Effector memory CD4-positive, alpha-beta T cell (primary cell): ENCODE measurements at regions not wholly inside any gene's neighbourhood (a gene's known extent, or its start where the extent isn't known, plus 50 kb on each side); places are given as distances from the start of the nearest gene placed in this dataset.

Experiments used
- DNase-seq, 3 donors: peaks; one replicate each; pipeline ENCODE4 v3.0.0-alpha.2; 2020
- H3K27ac ChIP-seq: 2 replicates; pipeline ENCODE4 v1.7.0; 2013; ENCODE audit warnings: mild to moderate bottlenecking, low read length, moderate library complexity; ENCODE audit not compliant: insufficient read depth, poor library complexity, severe bottlenecking
- H3K27me3 ChIP-seq: replicated peaks from 2 replicates; pipeline ENCODE4 v1.7.0; 2013; ENCODE audit warnings: mild to moderate bottlenecking, low read length; ENCODE audit not compliant: insufficient read depth, control insufficient read depth, poor library complexity, severe bottlenecking
- H3K36me3 ChIP-seq: 2 replicates; pipeline ENCODE4 v1.7.0; 2013; ENCODE audit warnings: mild to moderate bottlenecking, low read length, moderate library complexity; ENCODE audit not compliant: control insufficient read depth, insufficient read depth
- H3K4me1 ChIP-seq: 2 replicates; pipeline ENCODE4 v1.7.0; 2013; ENCODE audit warnings: low read length, mild to moderate bottlenecking; ENCODE audit not compliant: control insufficient read depth, insufficient read depth, poor library complexity, severe bottlenecking
- H3K4me3 ChIP-seq: 2 replicates; pipeline ENCODE4 v1.7.0; 2013; ENCODE audit warnings: low read length, low read depth, mild to moderate bottlenecking; ENCODE audit not compliant: insufficient read depth, poor library complexity, severe bottlenecking
- H3K9me3 ChIP-seq: 2 replicates; pipeline ENCODE4 v1.7.0; 2013; ENCODE audit warnings: mild to moderate bottlenecking, low read length, moderate library complexity; ENCODE audit not compliant: control insufficient read depth

GRCh38 chr9:135224921-135225541, 137.6 kb downstream of the OLFM1 start:
- DNase-seq, result no peak

DNA sequence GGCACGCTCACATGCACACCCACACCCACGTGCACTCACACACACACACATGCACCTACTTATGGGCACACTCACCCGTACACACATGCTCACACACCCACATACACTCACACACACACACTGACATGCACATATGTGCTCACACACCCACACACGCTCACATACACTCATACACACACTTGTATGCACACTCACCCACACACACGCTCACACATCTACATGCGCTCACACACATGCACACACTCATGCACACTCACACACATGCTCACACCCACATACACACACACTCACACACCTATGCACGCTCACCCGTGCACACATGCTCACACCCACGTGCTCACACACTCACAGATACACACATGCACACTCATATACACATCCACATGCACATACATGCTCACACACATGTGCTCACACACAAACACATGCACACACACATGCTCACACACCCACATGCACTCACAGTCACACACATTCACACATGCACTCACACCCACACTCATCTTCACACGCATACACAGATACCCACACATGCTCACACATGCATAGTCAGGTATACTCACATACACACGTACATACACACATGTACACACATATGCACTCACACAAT, 138.3 kb downstream of the OLFM1 start:
- no peak overlapping the region for H3K4me3 ChIP-seq
- H3K27me3 ChIP-seq, result no peaks in the 10 kb centered on the region
- no peak for DNase-seq
- no peaks in the 10 kb centered on the region for H3K36me3 ChIP-seq
- no peaks in the 10 kb centered on the region for H3K4me1 ChIP-seq
- H3K27ac ChIP-seq, result no peak overlapping the region
- no peaks in the 10 kb centered on the region for H3K9me3 ChIP-seq

More at GRCh38 chr9:135224921-135225541, 137.6 kb downstream of the OLFM1 start:
- Histone ChIP-seq H3K9me3 (no peaks in the 10 kb centered on the region), H3K4me1 (no peaks in the 10 kb centered on the region), H3K27ac (no peak overlapping the region), H3K4me3 (no peak overlapping the region), H3K27me3 (no peaks in the 10 kb centered on the region), H3K36me3 (no peaks in the 10 kb centered on the region)

GRCh38 chr9:135226369-135227050, 139.0 kb downstream of the OLFM1 start:
- Histone ChIP-seq H3K27ac (no peak overlapping the region), H3K9me3 (no peaks in the 10 kb centered on the region), H3K27me3 (no peaks in the 10 kb centered on the region), H3K4me1 (no peaks in the 10 kb centered on the region), H3K4me3 (no peak overlapping the region), H3K36me3 (no peaks in the 10 kb centered on the region)
- DNase-seq, result no peak

GRCh38 chr9:135227641-135228251, 140.3 kb downstream of the OLFM1 start:
- Histone ChIP-seq H3K27me3 (no peaks in the 10 kb centered on the region), H3K9me3 (no peaks in the 10 kb centered on the region), H3K4me3 (no peak overlapping the region), H3K4me1 (no peaks in the 10 kb centered on the region), H3K27ac (no peak overlapping the region), H3K36me3 (no peaks in the 10 kb centered on the region)
- DNase-seq, result no peak

- Histone ChIP-seq H3K4me3 (no peak overlapping the region), H3K27ac (no peak overlapping the region), H3K9me3 (no peaks in the 10 kb centered on the region), H3K36me3 (no peaks in the 10 kb centered on the region), H3K4me1 (no peaks in the 10 kb centered on the region), H3K27me3 (no peaks in the 10 kb centered on the region)
- DNase-seq, result no peak
Observed at GRCh38 chr9:135228345-135228982, 141.0 kb downstream of the OLFM1 start.

- H3K4me1 ChIP-seq, result no peaks in the 10 kb centered on the region
- no peaks in the 10 kb centered on the region for H3K36me3 ChIP-seq
- no peak for DNase-seq
- H3K27me3 ChIP-seq, result no peaks in the 10 kb centered on the region
- H3K9me3 ChIP-seq, result no peaks in the 10 kb centered on the region
- no peak overlapping the region for H3K27ac ChIP-seq
- H3K4me3 ChIP-seq, result no peak overlapping the region
Observed at GRCh38 chr9:135228983-135229625, 141.6 kb downstream of the OLFM1 start.

DNA sequence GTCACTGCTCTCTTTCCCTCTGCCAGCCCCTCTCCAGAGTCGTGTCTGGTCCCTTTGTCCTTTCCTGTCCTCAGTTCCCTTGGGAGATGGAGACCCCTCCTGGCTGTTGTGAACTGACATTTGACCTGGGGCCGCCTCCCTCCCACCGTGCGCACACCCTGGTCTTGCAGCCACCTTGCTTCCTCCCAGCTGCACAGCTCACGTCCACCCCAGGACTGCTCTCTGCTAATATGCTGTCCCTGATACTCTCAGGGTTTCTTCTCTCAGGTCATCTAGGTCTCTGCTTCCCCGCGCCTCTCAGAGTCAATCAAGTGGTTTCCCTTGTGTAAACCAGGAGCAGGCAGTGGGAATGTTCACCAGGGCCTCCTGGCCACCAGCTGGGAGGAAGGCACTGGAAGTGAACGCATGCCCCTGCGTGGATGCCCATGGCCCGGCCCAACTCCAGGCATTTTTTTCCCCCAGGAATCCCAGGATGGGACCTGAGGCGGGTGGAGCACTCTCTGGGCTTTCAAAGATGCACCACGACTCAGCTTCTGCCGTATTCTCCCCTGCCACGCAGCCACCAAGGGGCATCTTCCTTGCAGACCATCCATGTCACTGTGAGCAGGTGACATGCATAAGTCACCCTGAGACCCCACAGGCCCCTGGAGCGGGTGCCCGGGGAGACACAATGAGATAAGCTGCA, 142.4 kb downstream of the OLFM1 start:
- no peaks in the 10 kb centered on the region for H3K36me3 ChIP-seq
- no peak overlapping the region for H3K27ac ChIP-seq
- H3K27me3 ChIP-seq, result no peaks in the 10 kb centered on the region
- H3K4me1 ChIP-seq, result no peaks in the 10 kb centered on the region
- DNase-seq, result no peak
- H3K4me3 ChIP-seq, result no peak overlapping the region
- H3K9me3 ChIP-seq, result no peaks in the 10 kb centered on the region

GRCh38 chr9:135230386-135230765, 142.9 kb downstream of the OLFM1 start:
- no peak overlapping the region for H3K4me3 ChIP-seq
- DNase-seq, result no peak
- H3K27me3 ChIP-seq, result no peaks in the 10 kb centered on the region
- no peaks in the 10 kb centered on the region for H3K4me1 ChIP-seq
- H3K36me3 ChIP-seq, result no peaks in the 10 kb centered on the region
- no peaks in the 10 kb centered on the region for H3K9me3 ChIP-seq
- no peak overlapping the region for H3K27ac ChIP-seq

GRCh38 chr9:135230817-135231520, 143.5 kb downstream of the OLFM1 start:
- Histone ChIP-seq H3K4me3 (no peak overlapping the region), H3K27ac (no peak overlapping the region), H3K36me3 (no peaks in the 10 kb centered on the region), H3K9me3 (no peaks in the 10 kb centered on the region), H3K27me3 (no peaks in the 10 kb centered on the region), H3K4me1 (no peaks in the 10 kb centered on the region)
- no peak for DNase-seq
